ENCODE measurements at regions not wholly inside any gene's neighbourhood (a gene's known extent, or its start where the extent isn't known, plus 50 kb on each side); places are given as distances from the start of the nearest gene placed in this dataset.

DNA sequence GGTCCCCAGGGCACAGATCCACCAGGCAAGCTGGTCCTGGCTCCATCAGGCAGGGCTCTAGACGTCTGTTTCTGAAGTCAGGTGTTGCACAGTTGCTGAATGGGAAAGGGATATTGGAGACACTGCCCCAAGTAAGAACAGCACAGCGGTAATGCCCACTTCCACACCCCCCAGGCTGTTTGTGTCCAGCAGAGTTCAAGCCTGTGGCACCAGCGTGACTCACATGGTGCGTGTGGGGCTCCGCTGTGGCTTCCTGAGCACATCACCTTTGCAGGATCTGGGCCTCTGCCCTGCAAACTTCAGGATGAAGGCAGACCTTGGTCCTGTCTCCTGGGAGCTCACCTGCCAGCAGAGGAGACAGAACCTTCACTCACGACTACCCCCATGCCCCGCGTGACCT, 203.3 kb downstream of the TFCP2L1 start:
- TF ChIP-seq POLR2A (IDR thresholded peaks at IDR 0.05) (no peak), CTCF (IDR thresholded peaks at IDR 0.05) (no peak)
